MM.1S (cell line): ENCODE measurements at regions not wholly inside any gene's neighbourhood (a gene's known extent, or its start where the extent isn't known, plus 50 kb on each side); places are given as distances from the start of the nearest gene placed in this dataset.

Experiments
- DNase-seq: peaks from one replicate; pipeline ENCODE4 v3.0.0-alpha.2; 2015
- H2AFZ ChIP-seq: fragments of 300-600 bp; sonication (generic); 2 replicates; pipeline ENCODE4 v1.6.0; 2016; ENCODE audit warnings: antibody characterized with exemption, low read length
- H3F3A ChIP-seq: fragments of 300-600 bp; sonication (generic); 2 replicates; pipeline ENCODE4 v1.6.1; 2016; ENCODE audit warnings: mild to moderate bottlenecking, antibody characterized with exemption, low read length, moderate library complexity, mixed read lengths; ENCODE audit not compliant: insufficient read depth
- H3K27ac ChIP-seq: fragments of 300-600 bp; sonication (generic); 2 replicates; pipeline ENCODE4 v1.5.1; 2016; ENCODE audit warnings: mild to moderate bottlenecking, low read length
- H3K27me3 ChIP-seq: fragments of 300-600 bp; sonication (generic); replicated peaks from 2 replicates; pipeline ENCODE4 v1.6.0; 2016; ENCODE audit warnings: low read length; ENCODE audit not compliant: insufficient read depth
- H3K36me3 ChIP-seq: fragments of 300-600 bp; sonication (generic); replicated peaks from 2 replicates; pipeline ENCODE4 v1.6.1; 2016; ENCODE audit warnings: mild to moderate bottlenecking, low read length, mixed read lengths; ENCODE audit not compliant: insufficient read depth
- H3K4me1 ChIP-seq: fragments of 300-600 bp; sonication (generic); 2 replicates; pipeline ENCODE4 v1.6.1; 2016; ENCODE audit warnings: low read length, mixed read lengths
- H3K4me2 ChIP-seq: fragments of 300-600 bp; sonication (generic); 2 replicates; pipeline ENCODE4 v1.6.0; 2016; ENCODE audit warnings: low read depth, low read length
- H3K4me3 ChIP-seq: fragments of 300-600 bp; sonication (generic); 2 replicates; pipeline ENCODE4 v1.5.1; 2016; ENCODE audit warnings: low read length, mixed read lengths
- H3K79me2 ChIP-seq: fragments of 300-600 bp; sonication (generic); 2 replicates; pipeline ENCODE4 v1.6.1; 2016; ENCODE audit warnings: mixed run types, low read length, mixed read lengths
- H3K9ac ChIP-seq: fragments of 300-600 bp; sonication (generic); 2 replicates; pipeline ENCODE4 v1.6.1; 2016; ENCODE audit warnings: low read length, mixed read lengths
- H3K9me2 ChIP-seq: fragments of 300-600 bp; sonication (generic); replicated peaks from 2 replicates; pipeline ENCODE4 v1.6.1; 2016; ENCODE audit warnings: mild to moderate bottlenecking, low read length, mixed read lengths; ENCODE audit not compliant: insufficient read depth
- H3K9me3 ChIP-seq: fragments of 300-600 bp; sonication (generic); replicated peaks from 2 replicates; pipeline ENCODE4 v1.6.1; 2016; ENCODE audit warnings: mild to moderate bottlenecking, low read length, mixed read lengths; ENCODE audit not compliant: insufficient read depth
- H4K20me1 ChIP-seq: fragments of 300-600 bp; sonication (generic); 2 replicates; pipeline ENCODE4 v1.6.1; 2016; ENCODE audit warnings: mild to moderate bottlenecking, low read length, moderate library complexity, mixed read lengths; ENCODE audit not compliant: insufficient read depth
- CTCF ChIP-seq: fragments of 300-600 bp; sonication (generic); IDR thresholded peaks from 2 replicates; pipeline ENCODE4 v1.5.1; 2016; ENCODE audit warnings: antibody characterized with exemption, low read length, mixed read lengths
- EZH2 ChIP-seq: fragments of 300-600 bp; sonication (generic); optimal IDR thresholded peaks from 2 replicates; pipeline ENCODE3; 2017; ENCODE audit warnings: low read depth, mild to moderate bottlenecking, antibody characterized with exemption, low read length, mixed read lengths
- EZH2phosphoT487 ChIP-seq: fragments of 300-600 bp; sonication (generic); IDR thresholded peaks from 2 replicates; pipeline ENCODE4 v1.6.1; 2018; ENCODE audit warnings: antibody characterized with exemption, low read length

DNA sequence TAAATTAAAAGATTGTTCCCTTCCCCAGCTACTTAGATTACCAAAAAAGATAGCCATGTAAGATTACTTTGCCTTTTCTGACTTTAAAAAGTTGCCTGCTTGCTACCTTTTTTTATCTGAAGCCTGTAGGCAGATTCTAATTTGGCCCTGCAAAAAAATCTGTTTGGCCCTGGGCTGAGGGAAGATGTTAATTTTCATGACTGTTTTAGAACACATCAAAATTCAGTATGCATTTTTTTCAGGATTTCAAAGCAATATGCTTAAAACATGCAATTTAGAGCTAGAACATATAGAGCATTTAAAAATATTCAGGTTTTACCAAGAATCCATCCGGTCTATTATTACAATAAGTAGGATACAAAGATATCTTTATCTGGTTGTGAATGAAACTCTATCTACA, 563.6 kb downstream of the NR2F1-AS1 start:
- Histone ChIP-seq H3K79me2 (no peaks in the 10 kb centered on the region), H3K9me3 (no peaks in the 10 kb centered on the region)

GRCh38 chr5:93010616-93011015, 570.4 kb downstream of the NR2F1-AS1 start:
- Histone ChIP-seq H3K27me3 (no peaks in the 10 kb centered on the region), H2AFZ (no peak overlapping the region), H3K36me3 (no peaks in the 10 kb centered on the region), H3K9ac (no peak overlapping the region), H3K9me3 (no peaks in the 10 kb centered on the region), H3F3A (no peaks in the 10 kb centered on the region), H3K9me2 (no peaks in the 10 kb centered on the region), H3K4me3 (no peak overlapping the region), H3K27ac (no peak overlapping the region), H4K20me1 (no peaks in the 10 kb centered on the region), H3K79me2 (no peaks in the 10 kb centered on the region), H3K4me2 (no peak overlapping the region), H3K4me1 (no peaks in the 10 kb centered on the region)
- no peak for TF ChIP-seq CTCF
- no peak for TF ChIP-seq EZH2
- no peak for TF ChIP-seq EZH2phosphoT487
- DNase-seq: no peak

More for the DNA sequence above, 563.6 kb downstream of the NR2F1-AS1 start:
- Histone ChIP-seq H3K36me3 (no peaks in the 10 kb centered on the region), H2AFZ (no peak overlapping the region), H3K27ac (no peak overlapping the region), H3F3A (no peaks in the 10 kb centered on the region), H4K20me1 (no peaks in the 10 kb centered on the region), H3K9ac (no peak overlapping the region), H3K4me1 (no peaks in the 10 kb centered on the region), H3K4me3 (no peak overlapping the region), H3K4me2 (no peak overlapping the region), H3K9me2 (no peaks in the 10 kb centered on the region), H3K27me3 (no peaks in the 10 kb centered on the region)
- no peak for DNase-seq
- no peak for TF ChIP-seq CTCF
- no peak for TF ChIP-seq EZH2phosphoT487
- no peak for TF ChIP-seq EZH2

GRCh38 chr5:93010037-93010436, 571.0 kb downstream of the NR2F1-AS1 start:
- H3K9me2 ChIP-seq: no peaks in the 10 kb centered on the region

More at GRCh38 chr5:93010037-93010436, 571.0 kb downstream of the NR2F1-AS1 start:
- Histone ChIP-seq H3K36me3 (no peaks in the 10 kb centered on the region), H3K79me2 (no peaks in the 10 kb centered on the region), H3K9ac (no peak overlapping the region), H3K27me3 (no peaks in the 10 kb centered on the region), H3F3A (no peaks in the 10 kb centered on the region), H4K20me1 (no peaks in the 10 kb centered on the region), H3K9me3 (no peaks in the 10 kb centered on the region), H3K4me3 (no peak overlapping the region), H3K4me1 (no peaks in the 10 kb centered on the region), H2AFZ (no peak overlapping the region), H3K27ac (no peak overlapping the region), H3K4me2 (no peak overlapping the region)
- TF ChIP-seq EZH2 (no peak), CTCF (no peak), EZH2phosphoT487 (no peak)
- no peak for DNase-seq
